SK-N-MC (cell line): ENCODE measurements at regions not wholly inside any gene's neighbourhood (a gene's known extent, or its start where the extent isn't known, plus 50 kb on each side); places are given as distances from the start of the nearest gene placed in this dataset.

Experiments used
- EZH2 ChIP-seq: fragments of 200-600 bp; sonication (generic); IDR thresholded peaks from one replicate; pipeline ENCODE4 v1.6.1; 2017; ENCODE audit warnings: antibody characterized with exemption
- POLR2AphosphoS5 ChIP-seq: IDR thresholded peaks from 2 replicates; pipeline ENCODE4 v1.6.1; 2012; ENCODE audit warnings: mild to moderate bottlenecking, low read depth, low read length, borderline replicate concordance

- no peak for TF ChIP-seq EZH2
- no peak for TF ChIP-seq POLR2AphosphoS5
Observed at GRCh38 chr10:45204954-45205775, 110.2 kb downstream of the OR13A1 start.
